NCI-H82 (cell line): ENCODE measurements at regions not wholly inside any gene's neighbourhood (a gene's known extent, or its start where the extent isn't known, plus 50 kb on each side); places are given as distances from the start of the nearest gene placed in this dataset.

Experiments used
- DNase-seq: peaks from one replicate; lab custom pipeline; 2025; lab: John Stamatoyannopoulos, UW

GRCh38 chr13:50319635-50320255 is 304.5 kb downstream of the KCNRG start:
- DNase-seq: no peak

DNA sequence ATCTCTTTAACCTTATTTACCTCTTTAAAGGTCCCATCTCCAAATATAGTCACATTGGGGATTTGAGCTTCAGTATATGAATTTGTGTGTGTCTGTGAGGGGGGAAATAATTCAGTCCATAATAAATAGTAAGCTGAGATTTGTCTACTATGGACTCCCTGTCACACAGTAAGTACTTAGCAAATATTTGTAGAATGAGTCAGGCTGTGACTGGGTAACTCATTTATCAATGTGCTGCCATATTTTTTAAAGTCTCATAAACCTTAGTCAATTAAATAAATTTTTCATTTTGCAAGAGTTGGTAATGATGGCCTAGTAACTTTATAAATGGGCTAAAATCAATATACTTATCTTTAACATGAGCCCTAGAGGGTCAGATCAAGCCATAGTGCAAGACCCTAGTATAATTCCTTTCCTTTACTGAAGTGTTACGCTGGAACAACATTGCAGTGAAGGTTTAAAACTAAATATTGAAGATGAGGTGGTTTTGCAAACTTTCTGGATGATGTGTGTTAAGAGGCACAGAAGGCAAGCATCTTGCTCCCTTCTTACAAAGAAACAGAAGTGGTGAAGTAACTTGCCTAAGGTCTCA is 305.1 kb downstream of the KCNRG start:
- DNase-seq: no peak

DNA sequence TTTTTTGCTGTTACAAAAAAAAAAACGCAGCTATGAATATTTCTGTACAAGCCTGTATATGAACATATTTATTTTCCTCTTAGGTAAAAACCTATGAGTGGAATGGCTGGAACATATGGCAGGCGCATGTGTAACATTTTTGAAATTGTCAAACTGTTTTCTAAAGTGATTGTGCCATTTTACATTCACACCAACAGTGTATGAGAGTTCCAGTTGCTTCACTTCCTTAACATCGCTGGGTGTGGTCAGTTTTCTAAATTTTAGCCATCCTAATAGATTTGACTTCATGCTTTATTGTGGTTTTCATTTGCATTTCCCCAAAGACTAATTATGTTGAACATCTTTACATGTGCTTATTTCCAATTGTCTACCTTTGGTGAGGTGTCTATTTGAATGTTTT is 306.8 kb downstream of the KCNRG start:
- DNase-seq: no peak

DNA sequence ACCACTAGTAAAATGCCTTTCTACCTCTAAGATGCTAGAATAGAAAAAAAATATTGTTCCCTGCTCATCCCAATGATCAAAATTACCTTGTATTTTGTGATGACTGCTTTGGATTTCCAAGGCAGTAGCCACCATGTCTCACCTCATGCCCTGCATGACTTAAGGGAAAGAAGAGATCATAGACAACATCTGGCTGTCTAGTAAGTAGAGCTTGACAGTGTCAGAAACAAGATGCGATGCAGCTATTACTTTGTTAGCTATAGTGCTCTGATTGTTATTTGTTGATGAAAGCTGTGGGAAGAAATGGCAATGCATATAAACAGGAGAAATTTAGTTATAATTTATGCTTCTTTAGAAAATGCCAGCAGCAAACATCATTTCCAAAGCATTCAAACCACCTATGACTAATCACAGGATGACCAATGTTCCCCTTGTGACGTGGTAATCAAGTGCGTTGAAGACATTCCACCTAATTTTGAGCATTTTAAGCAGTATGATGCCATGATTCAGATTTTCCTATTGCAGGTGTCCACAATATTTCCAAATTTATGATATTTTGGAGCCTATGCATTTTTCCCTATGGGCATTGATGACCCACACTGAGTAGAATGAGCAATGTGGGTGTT is 308.3 kb downstream of the KCNRG start:
- no peak for DNase-seq

DNA sequence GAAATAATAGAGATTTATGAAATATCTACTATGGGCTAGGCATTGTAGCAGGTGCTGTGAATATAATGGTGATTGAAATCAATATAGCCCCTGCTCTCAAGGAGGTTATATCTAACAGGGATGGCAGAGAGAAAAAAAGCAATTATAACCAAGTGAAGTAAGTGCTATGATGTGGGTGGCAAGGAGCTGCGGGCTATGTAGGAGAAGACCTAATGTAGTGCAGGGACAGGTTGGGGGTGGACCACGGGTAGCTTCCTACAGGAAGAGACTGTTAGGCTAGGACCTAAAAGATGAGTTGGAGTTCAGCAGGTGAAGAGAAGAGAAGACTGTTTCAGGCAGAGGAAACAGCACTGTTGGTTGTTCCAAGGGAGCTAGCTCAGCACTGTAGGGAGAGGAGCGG is 311.0 kb downstream of the KCNRG start:
- DNase-seq: no peak

DNA sequence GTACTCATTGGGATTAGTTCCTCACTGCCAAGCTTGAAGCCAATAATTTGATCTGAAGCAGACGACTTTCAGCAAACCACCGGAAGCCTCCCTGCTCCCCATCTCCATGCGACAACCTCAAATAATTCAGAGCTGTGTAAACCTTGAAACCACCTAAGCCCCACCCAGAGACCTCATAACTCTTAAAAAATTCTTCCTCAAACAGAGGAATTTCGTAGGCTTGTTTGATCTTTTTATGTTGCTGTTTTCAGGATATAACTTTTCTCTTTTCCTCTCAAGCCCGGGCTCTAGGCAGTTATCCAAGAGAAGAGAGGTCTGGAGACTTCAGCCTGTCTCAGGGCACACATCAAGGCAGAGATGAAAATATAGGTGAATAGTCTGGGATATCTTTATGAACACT is 311.6 kb downstream of the KCNRG start:
- DNase-seq: no peak

GRCh38 chr13:50334115-50334778 is 319.0 kb downstream of the KCNRG start:
- no peak for DNase-seq

- peak; percentile 48 for DNase-seq
Observed at GRCh38 chr13:50334944-50335343, 319.7 kb downstream of the KCNRG start.

- DNase-seq: no peak
Observed at GRCh38 chr13:50339271-50339670, 324.0 kb downstream of the KCNRG start.

GRCh38 chr13:50340146-50340545 is 324.9 kb downstream of the KCNRG start:
- DNase-seq: no peak

- DNase-seq: peak; percentile 92
Observed at GRCh38 chr13:50340551-50341287, 325.5 kb downstream of the KCNRG start.

- no peak for DNase-seq
Observed at GRCh38 chr13:50341526-50341925, 326.3 kb downstream of the KCNRG start.

GRCh38 chr13:50344717-50345116 is 329.5 kb downstream of the KCNRG start:
- DNase-seq: no peak

- no peak for DNase-seq
Observed at GRCh38 chr13:50345804-50346203, 330.6 kb downstream of the KCNRG start.

DNA sequence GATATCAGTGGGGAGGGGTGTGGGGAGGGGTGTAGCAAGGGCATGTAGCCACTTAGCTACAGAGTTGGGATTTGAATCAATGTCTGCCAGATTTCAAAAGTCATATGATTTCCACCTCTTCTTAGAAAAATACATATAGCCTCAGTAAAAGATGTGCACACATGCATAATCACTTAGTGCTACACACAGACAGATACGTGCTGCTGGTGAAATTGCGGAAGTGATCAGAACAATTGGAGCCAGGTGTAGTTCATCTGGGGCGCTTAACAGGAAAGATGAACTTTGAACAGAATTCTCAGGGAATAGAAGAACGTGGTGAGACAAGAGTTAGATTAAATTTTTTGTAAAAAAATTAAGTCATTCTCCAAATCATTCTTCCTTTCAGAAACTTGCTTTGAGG is 333.1 kb downstream of the KCNRG start:
- DNase-seq: no peak

DNA sequence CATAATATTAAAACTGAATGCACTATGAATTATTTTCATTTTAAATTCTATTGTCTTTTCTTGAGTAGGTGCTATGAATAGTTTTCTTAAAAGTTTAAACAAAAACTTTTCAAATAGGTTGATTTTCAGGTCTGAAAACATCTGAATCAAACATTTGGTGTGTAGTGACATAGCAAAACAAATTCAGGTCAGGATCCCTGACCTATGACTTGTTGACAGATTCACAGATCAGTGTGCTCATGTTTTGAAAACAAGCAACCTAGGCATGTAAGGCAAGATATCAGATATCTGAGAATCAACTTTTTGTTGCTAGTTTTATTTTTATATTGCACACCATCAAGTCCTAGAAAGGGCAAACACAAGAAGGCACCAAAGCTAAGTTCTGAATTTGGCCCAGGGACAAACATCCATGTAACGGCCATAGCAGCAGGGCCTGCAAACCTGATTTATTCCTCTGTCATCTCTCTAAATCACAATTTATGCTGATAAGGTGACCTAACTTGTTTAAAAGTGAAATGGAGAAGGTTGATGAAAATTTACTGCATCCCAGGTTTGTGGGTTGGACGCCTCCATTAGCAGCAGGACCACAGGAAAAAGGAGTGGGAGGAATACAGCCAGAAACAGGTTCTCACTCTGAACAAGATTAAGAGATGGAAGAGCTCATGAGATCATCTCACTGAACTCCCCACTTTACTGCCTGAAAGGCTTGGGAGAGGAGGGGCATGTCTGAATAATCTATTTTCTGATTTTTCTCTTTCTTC is 337.7 kb downstream of the KCNRG start:
- DNase-seq: peak; percentile 37

- DNase-seq: no peak
Observed at GRCh38 chr13:50353651-50354415, 338.6 kb downstream of the KCNRG start.

GRCh38 chr13:50355797-50356196 is 340.6 kb downstream of the KCNRG start:
- no peak for DNase-seq

DNA sequence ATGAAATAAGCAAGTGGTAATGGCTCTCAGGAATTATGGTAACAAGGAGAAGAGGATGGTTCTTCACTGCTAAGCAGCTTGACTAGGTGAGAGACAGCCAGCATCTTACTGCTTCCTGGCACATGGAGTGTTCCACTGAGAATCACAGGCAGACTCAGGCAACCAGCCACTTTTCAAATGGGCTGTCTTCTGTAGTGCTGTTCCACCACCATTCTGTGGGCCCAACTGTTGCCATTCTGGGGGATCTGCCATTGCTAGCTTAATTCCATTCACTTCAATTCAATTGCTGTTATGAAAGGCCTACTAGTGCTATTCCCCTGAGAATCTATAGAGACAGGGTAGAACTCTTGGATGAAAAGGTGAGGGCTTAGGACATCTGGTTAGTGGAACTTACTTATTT is 341.9 kb downstream of the KCNRG start:
- no peak for DNase-seq

GRCh38 chr13:50357586-50358118 is 342.4 kb downstream of the KCNRG start:
- DNase-seq: no peak
